GM19468 (cell line): ENCODE measurements at regions not wholly inside any gene's neighbourhood (a gene's known extent, or its start where the extent isn't known, plus 50 kb on each side); places are given as distances from the start of the nearest gene placed in this dataset.
"Not testable (repeated sequence)": the region's sequence is repeated elsewhere in the genome, so short reads cannot be mapped to it uniquely, and the experiment has no call there.

Experiments used
- ATAC-seq: cut with Tn5 transposase; IDR thresholded peaks from one replicate; pipeline ENCODE4 v1.9.1; 2021; ENCODE audit warnings: mild to moderate bottlenecking, moderate library complexity, moderate number of reproducible peaks; ENCODE audit not compliant: unreplicated experiment; ENCODE audit errors: extremely low read depth

- no peak for ATAC-seq
Observed at GRCh38 chr5:127133071-127133470, 59.8 kb upstream of the C5orf63 start.

DNA sequence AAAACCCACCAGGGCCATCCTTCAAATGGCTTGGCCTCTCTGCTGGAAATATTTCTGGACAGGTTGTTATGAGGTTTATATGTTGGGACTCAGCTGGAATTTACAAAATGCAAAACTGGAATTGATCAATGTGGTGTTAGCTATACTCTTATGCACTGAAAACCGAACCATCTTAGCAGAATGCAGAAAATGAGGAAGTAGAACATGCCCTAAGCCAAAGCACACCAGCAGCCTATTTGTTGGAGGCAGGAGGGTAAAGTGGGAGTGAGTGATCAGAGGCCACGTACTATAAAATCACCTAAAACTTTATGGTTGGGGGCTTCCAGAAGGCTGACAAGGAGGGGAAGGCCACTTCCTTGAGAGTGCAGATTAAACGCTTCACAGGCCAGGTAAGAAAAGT lies 63.6 kb upstream of the C5orf63 start:
- ATAC-seq: no peak

- no peak for ATAC-seq
Observed at GRCh38 chr5:127143722-127144121, 70.4 kb upstream of the C5orf63 start.

GRCh38 chr5:127153031-127153430 lies 79.7 kb upstream of the C5orf63 start:
- ATAC-seq: no peak

GRCh38 chr5:127153521-127153920 lies 80.2 kb upstream of the C5orf63 start:
- no peak for ATAC-seq

GRCh38 chr5:127163750-127164149 lies 90.4 kb upstream of the C5orf63 start:
- no peak for ATAC-seq

DNA sequence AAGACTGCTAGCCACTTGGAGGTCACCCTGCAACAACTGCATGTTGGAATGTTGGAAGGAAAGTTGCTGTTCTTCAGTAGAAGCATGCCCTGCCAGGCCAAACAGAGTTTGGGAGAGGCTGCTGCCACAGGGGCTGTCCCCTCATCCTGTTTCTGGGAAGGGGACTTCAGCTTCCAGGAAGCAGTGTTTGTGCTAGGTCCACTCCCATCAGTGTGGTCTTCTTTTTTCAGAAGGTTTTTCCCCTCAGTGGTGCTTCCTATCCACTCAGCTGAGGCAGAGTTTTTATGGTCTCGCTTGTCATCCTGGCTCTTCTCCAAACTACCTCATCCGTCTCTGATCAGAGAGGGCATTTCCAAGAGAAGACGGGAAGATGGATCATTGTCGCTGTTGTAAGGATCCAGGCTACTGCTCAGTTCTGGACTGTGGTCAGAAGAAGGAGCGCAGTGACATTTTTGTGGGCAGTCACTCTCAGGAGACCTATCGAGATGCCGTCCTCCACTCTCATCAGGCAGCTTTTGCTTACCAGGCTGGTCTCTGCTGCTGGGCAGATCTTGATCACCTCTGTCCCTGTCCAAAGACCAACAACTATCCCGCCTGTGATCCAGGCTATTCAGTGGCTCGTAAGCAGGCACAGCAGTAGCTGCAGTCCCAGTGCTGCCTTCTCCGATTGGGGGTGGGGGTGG lies 97.8 kb upstream of the C5orf63 start:
- ATAC-seq: no peak

GRCh38 chr5:127176769-127177168 lies 103.5 kb upstream of the C5orf63 start:
- ATAC-seq: no peak

DNA sequence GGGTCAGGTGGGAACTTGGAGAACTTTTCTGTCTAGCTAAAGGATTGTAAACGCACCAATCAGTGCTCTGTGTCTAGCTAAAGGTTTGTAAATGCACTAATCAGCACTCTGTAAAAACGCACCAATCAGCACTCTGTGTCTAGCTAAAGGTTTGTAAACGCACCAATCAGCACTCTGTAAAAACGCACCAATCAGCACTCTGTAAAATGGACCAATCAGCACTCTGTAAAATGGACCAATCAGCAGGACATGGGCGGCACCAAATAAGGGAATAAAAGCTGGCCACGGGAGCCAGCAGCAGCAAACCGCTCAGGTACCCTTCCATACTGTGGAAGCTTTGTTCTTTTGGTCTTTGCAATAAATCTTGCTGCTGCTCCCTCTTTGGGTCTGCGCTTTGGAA lies 108.0 kb upstream of the MEGF10 start:
- not testable (repeated sequence) for ATAC-seq

- no peak for ATAC-seq
Observed at GRCh38 chr5:127183332-127183731, 107.3 kb upstream of the MEGF10 start.

DNA sequence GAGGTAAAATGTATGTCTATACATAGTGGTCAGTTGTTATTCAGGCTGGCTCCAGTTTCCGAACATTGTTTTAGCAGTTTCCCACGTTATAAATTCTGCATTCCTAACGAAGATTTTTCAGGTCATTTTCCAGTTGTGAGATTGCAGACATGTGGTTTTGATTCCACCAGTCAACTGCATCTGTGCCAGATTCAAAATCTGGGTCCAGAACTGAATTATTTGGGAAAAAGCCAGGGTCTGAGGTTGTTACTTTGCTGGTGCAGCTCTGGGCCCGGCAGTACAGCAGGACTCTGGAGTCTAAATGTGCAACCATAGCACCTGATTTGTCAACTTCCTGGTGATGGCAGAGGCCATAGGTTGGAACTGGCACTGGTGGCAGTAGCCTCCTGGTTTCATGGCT lies 105.7 kb upstream of the MEGF10 start:
- ATAC-seq: no peak

GRCh38 chr5:127186657-127187056 lies 103.9 kb upstream of the MEGF10 start:
- no peak for ATAC-seq

GRCh38 chr5:127187706-127188105 lies 102.9 kb upstream of the MEGF10 start:
- ATAC-seq: no peak

GRCh38 chr5:127192150-127192549 lies 98.4 kb upstream of the MEGF10 start:
- no peak for ATAC-seq

GRCh38 chr5:127192836-127193338 lies 97.7 kb upstream of the MEGF10 start:
- ATAC-seq: no peak

DNA sequence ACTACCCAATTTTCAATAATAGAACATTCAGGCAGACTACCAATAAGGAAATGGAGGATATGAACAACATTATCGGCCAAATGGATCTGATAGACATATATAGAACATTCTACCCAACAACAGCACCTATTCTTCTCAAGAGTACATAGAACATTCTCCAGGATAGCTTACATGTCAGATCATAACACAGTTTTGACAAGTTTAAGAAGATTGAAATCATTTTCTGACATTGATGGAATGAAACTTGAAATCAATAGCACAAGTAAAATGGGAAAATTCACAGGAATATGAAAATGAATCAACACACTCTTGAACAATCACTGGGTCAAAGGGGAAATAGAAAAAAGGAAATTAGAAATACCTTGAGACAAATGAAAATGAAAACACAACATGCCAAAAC lies 94.6 kb upstream of the MEGF10 start:
- no peak for ATAC-seq

- not testable (repeated sequence) for ATAC-seq
Observed at GRCh38 chr5:127197402-127198167, 93.0 kb upstream of the MEGF10 start.

DNA sequence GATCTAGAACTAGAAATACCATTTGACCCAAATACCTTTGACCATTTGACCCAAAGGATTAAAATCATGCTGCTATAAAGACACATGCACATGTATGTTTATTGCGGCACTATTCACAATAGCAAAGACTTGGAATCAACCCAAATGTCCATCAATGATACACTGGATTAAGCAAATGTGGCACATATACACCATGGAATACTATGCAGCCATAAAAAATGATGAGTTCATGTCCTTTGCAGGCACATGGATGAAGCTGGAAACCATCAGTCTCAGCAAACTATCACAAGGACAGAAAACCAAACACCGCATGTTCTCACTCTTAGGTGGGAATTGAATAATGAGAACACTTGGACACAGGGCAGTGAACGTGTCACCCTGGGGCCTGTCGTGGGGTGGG lies 87.9 kb upstream of the MEGF10 start:
- not testable (repeated sequence) for ATAC-seq

- ATAC-seq: no peak
Observed at GRCh38 chr5:127203818-127204217, 86.8 kb upstream of the MEGF10 start.

DNA sequence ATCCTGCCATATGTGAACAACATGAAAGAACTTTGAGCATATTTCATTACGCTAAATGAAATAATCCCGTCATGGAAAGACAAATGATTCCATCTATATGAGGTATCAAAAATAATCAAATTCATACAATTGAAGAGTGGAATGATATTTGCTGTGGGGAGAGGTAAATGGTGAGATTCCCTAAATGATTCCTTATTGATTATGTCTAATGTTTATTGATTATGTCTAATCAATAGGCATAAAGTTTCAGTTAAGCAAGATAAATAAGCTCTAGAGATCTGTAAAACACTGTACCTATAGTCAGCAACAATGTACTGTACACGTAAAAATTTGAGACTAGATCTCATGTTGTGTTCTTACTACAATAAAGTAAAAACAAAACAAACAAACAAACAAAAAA lies 85.4 kb upstream of the MEGF10 start:
- ATAC-seq: no peak

DNA sequence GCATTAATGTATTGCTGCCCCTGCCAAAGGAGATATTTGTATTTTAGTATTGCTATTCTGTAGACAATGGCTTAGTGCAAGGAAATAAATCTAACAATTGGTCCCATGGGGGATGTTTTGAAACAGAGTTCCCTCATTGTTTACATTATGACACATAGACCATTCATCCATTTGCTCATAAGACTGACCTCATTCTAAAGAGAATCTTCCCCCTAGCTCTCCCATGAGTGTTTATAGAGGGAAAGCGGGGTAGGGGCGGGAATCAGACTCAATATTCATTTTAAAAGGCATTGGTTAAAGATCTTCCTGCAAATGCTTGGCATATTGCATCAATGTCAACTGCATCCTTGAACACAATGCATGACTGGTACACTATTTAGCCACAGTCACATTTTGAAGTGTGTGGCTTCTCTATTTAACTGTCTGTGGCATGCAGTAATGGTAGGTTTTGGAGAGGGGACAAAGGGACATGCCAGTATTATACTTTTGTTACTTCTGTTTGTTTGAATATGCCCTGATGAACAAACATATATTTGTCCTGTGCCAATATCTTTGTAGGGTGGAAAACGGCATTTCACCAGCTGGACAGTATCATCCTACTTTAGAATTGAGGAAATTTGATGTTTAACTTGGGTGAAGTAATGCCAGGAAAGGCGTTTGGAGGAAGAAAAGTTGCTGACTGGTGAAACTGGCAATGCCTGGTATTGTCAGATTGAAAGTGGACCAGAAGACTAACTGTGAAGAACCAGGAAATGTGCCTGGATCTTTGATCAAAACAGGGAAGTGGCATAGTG lies 84.1 kb upstream of the MEGF10 start:
- no peak for ATAC-seq
